GM19351 (cell line): ENCODE measurements at regions not wholly inside any gene's neighbourhood (a gene's known extent, or its start where the extent isn't known, plus 50 kb on each side); places are given as distances from the start of the nearest gene placed in this dataset.

Source experiments
- ATAC-seq: cut with Tn5 transposase; IDR thresholded peaks from one replicate; pipeline ENCODE4 v1.9.1; 2021; ENCODE audit warnings: mild to moderate bottlenecking, moderate library complexity; ENCODE audit not compliant: unreplicated experiment

GRCh38 chr21:16287046-16287445 lies 557.3 kb downstream of the USP25 start:
- no peak for ATAC-seq

DNA sequence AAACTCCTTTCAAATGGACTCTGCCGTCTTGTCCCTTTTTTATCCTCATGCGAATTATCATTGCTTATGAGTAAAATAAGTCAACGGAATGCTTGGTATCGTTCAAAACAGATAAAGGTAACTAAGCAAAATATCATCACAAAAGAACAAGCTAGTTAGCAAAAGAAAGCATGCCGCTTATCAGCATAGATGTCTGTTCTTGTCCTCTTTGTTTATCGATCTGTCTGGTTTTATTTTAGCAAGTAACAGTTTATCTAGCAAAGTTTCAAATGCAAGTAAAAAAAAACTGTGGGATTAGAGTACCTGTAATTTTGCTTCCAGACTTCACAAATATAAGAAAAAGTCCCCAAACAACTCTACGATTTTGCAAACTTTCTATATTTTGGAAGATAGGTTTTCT lies 561.5 kb downstream of the USP25 start:
- no peak for ATAC-seq

DNA sequence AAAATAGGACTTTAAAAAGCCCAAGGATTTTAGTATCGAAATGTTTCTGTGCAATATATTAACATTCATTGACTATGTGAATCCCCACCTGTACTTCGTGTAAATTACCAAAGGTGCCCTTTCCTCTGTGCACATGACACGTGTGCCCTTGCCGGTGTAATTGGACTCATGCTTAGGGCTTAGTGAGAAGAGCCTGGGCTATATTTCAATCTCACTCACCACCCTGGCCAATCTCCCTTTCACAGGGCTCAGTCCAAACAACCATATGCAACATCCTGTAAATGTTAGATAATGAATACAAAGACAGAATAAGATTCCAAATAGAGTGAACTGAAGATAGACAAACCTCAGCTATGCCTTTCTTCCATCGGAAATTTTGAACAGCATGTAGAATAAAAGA lies 564.3 kb downstream of the USP25 start:
- no peak for ATAC-seq

- ATAC-seq: no peak
Observed at GRCh38 chr21:16302851-16303282, 573.1 kb downstream of the USP25 start.

DNA sequence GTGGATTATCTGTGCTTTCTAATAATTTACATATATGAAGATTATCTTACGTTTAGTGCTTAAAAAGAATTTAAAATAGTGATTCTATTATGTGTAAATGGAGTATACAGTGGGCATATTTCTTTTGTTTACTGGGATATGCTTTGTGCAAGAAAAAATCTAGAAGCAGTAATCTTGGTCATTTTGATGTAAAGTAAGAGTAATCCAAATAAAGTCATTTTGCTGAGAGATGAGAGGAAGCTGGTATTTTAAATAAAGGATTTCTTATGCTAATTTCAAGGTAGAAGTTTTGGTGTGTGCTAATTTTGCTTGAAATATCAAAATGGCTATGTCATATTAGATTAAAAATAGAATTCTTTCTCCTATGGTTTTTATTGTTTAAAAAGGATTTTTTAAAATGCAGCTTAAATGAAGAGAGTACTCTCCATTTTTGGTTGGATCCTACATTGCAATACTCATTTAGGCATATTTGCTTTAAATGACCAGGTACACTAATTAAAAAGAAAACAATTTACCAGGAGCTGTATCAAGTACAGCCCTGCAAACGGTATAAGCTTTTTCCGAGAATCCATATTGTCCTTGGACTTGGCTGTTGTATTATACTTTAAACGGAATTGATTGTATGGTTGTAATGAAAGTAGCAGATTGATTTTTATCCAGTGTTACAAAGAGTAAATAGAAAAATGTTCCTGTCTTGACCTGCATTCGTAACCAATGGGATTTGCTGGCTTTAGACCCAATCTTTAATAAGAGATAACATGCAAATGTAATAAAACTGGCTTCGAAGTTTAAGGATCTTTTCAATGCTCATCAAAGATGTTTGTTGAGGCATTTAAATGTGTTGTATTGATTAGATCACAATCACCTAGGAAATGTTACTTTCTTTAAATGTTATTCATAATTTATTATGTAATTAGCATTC lies 574.7 kb downstream of the USP25 start:
- ATAC-seq: no peak

DNA sequence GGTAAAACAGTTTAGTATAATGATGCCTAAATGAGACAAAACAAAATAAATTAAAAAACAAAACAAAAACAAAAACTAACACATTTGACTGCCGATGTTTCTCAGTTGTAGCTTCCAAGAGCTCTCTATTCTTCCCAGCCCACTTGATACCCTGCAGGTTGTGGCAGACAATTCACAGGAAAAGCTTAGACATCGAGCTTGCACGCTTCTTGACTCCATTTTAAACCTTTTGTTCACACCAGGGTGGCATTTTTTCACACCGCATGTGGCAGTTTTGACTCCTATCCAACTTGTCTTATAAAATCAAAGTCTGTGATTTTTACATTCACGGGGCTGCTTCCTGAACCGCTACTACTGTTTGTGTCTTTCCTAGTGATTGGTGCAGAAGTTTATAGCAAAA lies 575.9 kb downstream of the USP25 start:
- no peak for ATAC-seq

- ATAC-seq: no peak
Observed at GRCh38 chr21:16307256-16307655, 577.5 kb downstream of the USP25 start.

GRCh38 chr21:16308269-16308668 lies 578.5 kb downstream of the USP25 start:
- no peak for ATAC-seq

- no peak for ATAC-seq
Observed at GRCh38 chr21:16309250-16309971, 579.6 kb downstream of the USP25 start.

GRCh38 chr21:16310176-16310575 lies 580.4 kb downstream of the USP25 start:
- no peak for ATAC-seq

GRCh38 chr21:16311229-16311628 lies 581.4 kb downstream of the USP25 start:
- ATAC-seq: no peak

DNA sequence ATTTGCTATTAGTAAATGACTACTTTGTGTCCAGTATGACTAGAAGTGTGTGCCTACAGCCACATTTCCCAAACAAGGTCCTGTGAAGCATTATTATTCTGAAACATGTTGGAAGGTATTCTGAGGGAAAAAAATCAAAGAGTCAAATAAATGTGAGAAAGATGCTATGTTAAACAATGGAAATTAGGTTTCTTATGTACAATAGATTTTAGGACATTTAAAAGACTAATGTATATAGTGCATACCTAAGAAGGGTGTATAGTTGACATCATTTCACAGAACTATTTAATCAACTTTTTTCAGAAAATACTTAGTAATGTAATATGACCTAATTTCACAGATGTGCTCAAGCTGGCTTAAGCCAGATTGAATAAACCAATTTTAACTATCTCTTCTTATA lies 582.5 kb downstream of the USP25 start:
- ATAC-seq: no peak

DNA sequence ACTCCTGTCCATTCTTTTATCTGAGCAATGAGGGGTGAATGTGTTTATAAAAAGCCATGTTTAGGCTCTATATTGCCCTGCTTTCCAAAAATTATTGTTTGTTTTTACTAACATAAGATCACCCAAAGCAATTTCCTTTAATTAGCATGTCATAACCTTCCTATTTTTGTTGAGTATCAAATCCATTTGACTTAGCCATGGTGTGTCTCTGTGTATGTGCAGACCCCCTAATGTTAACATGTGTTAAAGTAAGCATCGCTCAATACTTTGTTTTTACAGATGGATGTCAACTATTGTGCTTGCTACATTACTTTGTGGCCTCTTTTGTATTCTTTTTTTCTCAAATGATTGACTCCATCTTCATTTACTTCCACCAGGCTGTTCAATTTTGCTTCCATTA lies 585.4 kb downstream of the USP25 start:
- no peak for ATAC-seq

DNA sequence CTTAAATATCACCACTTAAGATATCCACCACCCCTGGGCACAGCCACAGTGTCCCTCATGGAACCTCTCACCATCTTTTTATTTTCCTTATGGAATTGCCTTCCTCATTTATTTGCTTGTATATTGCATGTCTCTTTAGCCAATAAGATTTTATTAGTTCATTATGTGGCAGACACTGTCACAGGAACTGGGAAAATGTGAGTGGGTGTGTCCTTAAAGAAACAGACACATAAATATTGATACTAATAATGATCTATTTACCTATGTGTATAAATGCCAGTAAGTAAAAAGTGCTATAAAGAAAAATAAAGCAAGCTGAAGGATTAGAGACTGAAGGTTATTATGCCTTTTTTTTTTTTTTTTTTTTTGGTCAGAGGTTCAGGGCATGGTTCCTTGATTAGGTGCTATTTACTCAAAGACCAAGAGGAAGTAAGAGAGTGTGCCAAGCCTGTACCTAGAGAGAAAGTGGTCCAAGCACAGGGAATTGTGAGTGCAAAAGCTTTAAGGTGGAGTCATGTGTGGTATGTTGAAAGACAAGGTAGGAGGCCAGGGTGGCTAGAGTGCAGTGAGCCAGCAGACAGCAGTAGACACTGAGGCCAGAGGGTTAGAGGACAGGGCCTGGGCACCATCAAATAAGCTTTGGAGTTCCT lies 589.0 kb downstream of the USP25 start:
- no peak for ATAC-seq

- no peak for ATAC-seq
Observed at GRCh38 chr21:16320110-16320509, 590.3 kb downstream of the USP25 start.

DNA sequence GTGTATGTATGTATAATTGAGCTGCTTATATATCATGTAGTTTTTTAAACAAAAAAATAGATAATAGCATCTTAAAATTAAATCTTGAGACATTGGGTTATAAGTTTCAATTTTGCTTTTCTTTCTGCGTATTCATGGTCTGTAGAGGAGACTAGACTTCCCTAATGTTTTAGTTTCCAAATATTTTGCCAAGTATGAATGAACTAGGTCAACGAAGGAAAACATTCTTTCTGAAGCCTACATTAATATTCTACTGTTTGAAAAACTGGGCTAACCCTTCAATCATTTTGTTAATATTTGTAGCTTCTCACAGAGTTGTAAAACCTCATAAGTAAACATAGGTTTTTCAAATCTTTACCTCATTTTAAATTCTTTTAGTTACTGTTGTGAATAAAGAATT lies 592.7 kb downstream of the USP25 start:
- ATAC-seq: no peak

- ATAC-seq: no peak
Observed at GRCh38 chr21:16323596-16323995, 593.8 kb downstream of the USP25 start.

DNA sequence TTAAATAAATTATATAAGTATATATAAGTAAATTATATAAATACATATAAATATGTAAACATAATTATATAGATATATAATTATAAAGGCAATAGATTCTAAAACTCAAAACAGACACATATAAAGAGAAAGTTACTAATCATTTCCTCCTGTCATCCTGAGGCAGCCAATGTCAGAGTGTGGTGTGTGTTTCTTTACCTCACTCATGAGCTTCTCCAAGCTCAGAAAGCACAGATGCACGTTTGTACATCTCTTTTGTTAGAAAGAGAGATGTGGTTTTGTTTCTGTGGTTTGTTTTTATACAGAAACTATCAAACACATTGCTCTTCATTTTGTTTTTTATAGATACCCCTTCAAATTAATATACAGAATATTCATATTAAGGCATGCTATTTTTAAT lies 594.8 kb downstream of the USP25 start:
- ATAC-seq: no peak

DNA sequence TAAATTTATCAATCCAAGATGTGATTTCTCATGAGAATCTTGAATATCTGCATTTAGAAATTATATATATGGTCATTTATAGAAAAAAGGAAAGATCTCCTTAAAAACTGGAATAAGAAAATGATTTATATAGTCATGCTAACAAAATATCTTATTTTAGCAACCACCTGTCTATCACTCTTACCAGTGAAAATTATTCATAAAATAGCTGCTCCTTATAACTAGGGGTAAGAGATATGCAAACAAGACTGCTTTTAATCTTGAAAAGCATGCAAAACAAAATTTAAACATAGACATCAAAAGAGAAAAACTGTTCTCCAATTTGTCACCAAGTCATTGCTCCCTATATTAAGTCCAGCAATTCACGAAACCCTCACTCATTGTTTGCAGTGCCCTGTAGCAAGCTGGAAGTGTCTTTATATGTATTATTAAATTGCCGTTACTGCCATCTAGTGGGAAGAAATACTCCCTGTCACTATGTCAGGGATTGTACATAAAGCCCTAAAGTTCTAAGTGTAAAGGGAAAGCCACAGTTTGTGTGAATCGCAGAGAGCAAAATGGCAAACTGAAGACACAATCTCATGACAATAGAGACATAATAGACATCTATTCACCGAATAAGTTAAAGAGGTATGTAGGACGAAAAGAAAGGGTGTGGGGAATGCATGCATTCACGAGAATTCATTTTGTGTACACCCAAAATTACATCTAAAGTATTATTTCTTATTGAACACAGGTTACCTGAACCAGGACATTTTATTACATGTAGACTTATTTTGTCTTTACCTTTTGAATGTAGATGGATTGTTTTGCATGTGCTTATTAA lies 600.5 kb downstream of the USP25 start:
- peak; percentile 88 for ATAC-seq

GRCh38 chr21:16330908-16331268 lies 601.1 kb downstream of the USP25 start:
- no peak for ATAC-seq

DNA sequence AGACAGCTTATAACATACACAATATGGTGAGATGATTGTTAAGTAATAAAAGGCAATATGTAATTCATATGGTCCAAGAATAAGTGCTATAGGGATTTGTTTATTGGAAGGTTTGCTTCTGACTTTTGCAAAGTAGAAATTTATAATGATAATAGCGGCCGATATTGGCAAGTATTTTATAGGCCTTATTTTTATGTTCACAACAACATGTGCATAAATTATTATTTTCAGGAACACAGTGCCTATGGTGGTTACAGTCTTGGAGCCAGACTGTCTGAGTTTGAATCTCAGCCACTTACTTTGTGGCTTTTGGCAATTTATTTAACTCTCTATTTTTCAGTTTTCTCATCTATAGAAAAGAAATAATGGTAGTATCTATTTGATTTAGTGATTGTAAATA lies 607.5 kb downstream of the USP25 start:
- no peak for ATAC-seq
